HG02840 (cell line): ENCODE measurements at regions not wholly inside any gene's neighbourhood (a gene's known extent, or its start where the extent isn't known, plus 50 kb on each side); places are given as distances from the start of the nearest gene placed in this dataset.
"Not testable (repeated sequence)": the region's sequence is repeated elsewhere in the genome, so short reads cannot be mapped to it uniquely, and the experiment has no call there.

ENCODE experiments used
- ATAC-seq: cut with Tn5 transposase; IDR thresholded peaks from one replicate; pipeline ENCODE4 v1.9.1; 2021; ENCODE audit warnings: mild to moderate bottlenecking, moderate library complexity, moderate number of reproducible peaks; ENCODE audit not compliant: unreplicated experiment, low FRiP score

GRCh38 chr10:31121757-31122577, 90.3 kb upstream of the ZNF438 start:
- no peak for ATAC-seq

- no peak for ATAC-seq
Measured at GRCh38 chr10:31123946-31124345, 92.3 kb upstream of the ZNF438 start.

GRCh38 chr10:31124852-31125251, 93.2 kb upstream of the ZNF438 start:
- no peak for ATAC-seq

GRCh38 chr10:31125789-31126188, 94.1 kb upstream of the ZNF438 start:
- no peak for ATAC-seq

DNA sequence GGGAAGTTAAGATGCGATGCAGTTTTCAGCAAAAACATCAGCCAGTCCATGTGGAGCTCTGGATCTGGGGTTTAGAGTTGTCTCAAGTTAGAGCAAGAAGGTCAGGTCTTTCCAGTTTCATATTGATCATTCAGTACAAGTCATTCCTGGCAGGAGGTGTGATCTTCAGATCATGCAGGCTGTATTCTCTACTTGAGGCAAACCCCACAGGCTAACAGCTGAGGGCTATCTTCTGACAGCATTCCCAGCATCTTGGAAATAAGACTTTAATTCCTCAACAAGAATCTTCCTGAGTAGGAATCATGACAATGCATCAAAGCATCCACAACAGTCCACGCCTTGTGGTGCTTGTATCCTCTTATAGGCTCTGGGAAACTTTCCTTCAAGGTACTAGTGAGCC, 94.9 kb upstream of the ZNF438 start:
- ATAC-seq: no peak

- no peak for ATAC-seq
Measured at GRCh38 chr10:31128536-31128935, 96.9 kb upstream of the ZNF438 start.

GRCh38 chr10:31129271-31129670, 97.6 kb upstream of the ZNF438 start:
- ATAC-seq: no peak

- ATAC-seq: no peak
Measured at GRCh38 chr10:31129880-31130405, 98.3 kb upstream of the ZNF438 start.

DNA sequence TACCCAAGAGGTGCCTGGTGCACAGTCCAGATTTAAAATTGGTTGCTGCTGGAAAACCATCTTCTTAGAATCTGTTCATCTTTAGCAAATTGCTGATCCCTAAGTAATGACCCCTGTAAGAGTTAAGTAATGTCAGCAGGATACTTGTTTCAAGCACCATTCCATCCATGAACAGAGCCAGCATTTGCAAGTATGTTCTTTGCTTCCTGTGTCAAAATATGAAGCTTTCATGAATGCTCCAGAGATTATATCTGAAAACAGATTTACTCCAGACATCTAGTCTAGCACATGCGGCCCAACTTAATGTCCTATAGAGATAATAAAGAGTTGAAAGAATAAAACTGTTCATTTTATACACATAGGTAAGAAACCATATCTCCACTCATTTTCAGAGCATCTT, 98.7 kb upstream of the ZNF438 start:
- ATAC-seq: no peak

- ATAC-seq: no peak
Measured at GRCh38 chr10:31131251-31131650, 99.6 kb upstream of the ZNF438 start.

DNA sequence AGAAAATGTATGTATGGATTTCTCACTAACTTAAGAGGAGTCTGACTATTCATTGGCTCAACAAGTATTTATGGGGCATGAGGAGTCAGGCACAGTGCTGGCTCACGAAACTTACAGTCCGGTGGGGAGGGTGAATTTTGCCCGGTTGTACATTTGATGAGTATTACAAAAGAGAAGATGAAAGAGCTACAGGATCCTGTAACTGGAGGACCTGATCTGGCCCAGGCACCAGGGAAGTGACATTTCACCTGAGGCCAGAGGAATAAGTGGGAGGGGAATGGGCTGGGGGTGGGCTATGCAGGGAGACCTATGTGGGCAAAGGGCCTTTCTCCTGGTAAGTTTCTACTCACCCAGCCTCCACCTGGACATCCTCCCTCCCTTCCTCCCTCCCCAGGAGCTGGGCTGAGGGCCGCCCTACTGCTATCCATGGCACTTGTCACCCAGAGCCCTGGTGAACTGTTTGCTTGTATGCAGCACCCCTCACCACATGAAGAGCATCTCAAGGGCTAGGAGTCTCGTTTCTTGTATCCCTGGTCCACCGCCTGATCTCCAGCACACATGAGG, 101.1 kb upstream of the ZNF438 start:
- no peak for ATAC-seq

- ATAC-seq: no peak
Measured at GRCh38 chr10:31133251-31133791, 101.7 kb upstream of the ZNF438 start.

DNA sequence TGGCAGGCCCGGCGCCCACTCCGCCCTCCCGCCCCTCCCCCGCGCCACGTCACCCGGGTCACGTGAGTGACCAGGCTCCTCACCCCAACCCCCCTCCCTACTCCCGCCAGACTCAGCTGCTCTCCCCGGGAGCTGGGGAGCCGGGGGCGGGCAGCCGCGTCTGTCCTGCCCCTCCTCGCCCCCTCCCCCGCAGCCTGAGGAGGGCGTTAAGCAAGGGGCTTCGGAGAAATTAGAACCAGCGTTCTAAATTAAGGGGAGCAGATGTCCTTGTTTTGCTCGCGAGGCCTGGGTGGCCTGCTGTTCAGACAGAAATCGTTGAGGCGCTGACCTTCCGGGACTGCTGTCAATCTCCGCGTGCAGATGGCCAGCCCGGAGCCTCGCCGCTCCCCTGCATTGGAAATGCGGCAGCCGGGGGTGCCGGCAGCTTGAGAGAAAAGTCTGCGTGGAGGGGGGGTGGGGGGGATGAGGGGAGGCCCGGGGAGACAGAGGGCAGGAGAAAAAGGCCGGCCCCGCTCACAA, 102.2 kb upstream of the ZNF438 start:
- no peak for ATAC-seq

- ATAC-seq: no peak
Measured at GRCh38 chr10:31134311-31134952, 102.8 kb upstream of the ZNF438 start.

DNA sequence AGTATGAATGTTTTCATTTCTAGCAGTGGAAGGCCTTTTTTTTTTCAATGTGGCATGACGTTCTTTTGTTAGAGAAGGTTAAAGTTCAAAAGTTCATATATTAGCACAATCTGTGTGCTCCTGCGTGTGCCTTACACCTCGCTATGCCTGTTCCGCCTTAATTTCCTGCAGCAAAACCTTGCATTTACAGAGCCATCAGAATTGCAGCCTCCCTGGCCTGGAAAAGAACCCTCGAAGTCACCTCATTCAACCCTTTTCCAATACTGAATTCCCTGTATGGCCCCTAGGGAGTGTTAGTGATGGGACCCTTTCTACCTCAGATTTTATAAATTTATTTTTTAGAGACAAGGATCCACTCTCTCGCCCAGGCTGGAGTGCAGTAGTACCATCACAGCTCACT, 103.5 kb upstream of the ZNF438 start:
- no peak for ATAC-seq

DNA sequence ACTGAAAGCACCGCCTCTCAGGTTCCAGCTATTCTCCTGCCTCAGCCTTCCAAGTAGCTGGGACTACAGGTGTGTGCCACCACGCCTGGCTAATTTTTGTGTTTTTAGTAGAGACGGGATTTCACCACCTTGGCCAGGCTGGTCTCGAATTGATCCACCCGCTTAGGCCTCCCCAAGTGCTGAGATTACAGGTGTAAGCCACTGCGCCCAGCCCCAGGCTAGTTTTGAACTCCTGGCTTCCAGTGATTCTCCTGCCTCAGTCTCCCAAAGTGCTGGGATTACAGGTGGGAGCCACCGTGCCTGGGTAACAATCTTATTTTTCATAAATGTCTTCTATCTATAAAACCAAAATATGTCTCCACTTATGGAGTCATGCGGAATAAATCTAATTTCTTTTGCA, 104.1 kb upstream of the ZNF438 start:
- ATAC-seq: not testable (repeated sequence)

GRCh38 chr10:31136386-31136785, 104.7 kb upstream of the ZNF438 start:
- no peak for ATAC-seq

- ATAC-seq: no peak
Measured at GRCh38 chr10:31136930-31137885, 105.5 kb upstream of the ZNF438 start.

- ATAC-seq: no peak
Measured at GRCh38 chr10:31138026-31138553, 106.4 kb upstream of the ZNF438 start.

DNA sequence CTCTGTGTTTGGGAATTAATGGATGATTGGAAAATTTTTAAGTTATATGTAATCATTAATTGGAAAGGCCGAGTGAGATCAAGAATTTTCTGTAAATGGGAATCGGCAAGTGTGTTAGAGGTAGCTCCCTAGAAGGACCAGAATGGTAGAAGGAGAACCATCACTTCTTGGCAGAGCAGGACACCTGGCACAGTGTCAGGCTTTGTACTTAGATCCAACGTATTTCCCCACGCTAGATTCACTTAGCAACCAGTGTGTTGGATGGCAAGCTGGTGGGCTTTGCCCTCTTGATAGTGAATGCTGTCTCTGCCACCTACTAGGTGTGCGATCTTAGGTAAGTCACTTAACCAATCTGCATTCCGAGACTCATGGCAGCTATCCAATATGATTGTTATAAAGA, 107.8 kb upstream of the ZNF438 start:
- ATAC-seq: no peak
